Progenitor cell of endocrine pancreas (in vitro differentiated cells): ENCODE measurements at regions not wholly inside any gene's neighbourhood (a gene's known extent, or its start where the extent isn't known, plus 50 kb on each side); places are given as distances from the start of the nearest gene placed in this dataset.

Source experiments
- DNase-seq: peaks from one replicate; pipeline ENCODE4 v3.0.0; 2021; ENCODE audit warnings: low spot score; ENCODE audit not compliant: unreplicated experiment
- H3K27ac Mint-ChIP-seq: 2 replicates; pipeline ENCODE4 v1.8.0; 2021; ENCODE audit warnings: mild to moderate bottlenecking, moderate library complexity, mixed read lengths
- H3K27me3 Mint-ChIP-seq: 2 replicates; pipeline ENCODE4 v1.8.0; 2021; ENCODE audit warnings: mixed read lengths
- H3K36me3 Mint-ChIP-seq: 2 replicates; pipeline ENCODE4 v1.8.0; 2022; ENCODE audit warnings: mixed read lengths; ENCODE audit not compliant: insufficient read depth
- H3K4me1 Mint-ChIP-seq: 2 replicates; pipeline ENCODE4 v1.8.0; 2021; ENCODE audit warnings: low read depth, mixed read lengths
- H3K4me3 Mint-ChIP-seq: 2 replicates; pipeline ENCODE4 v1.8.0; 2021; ENCODE audit warnings: low read depth, mild to moderate bottlenecking, moderate library complexity, mixed read lengths
- H3K9me3 Mint-ChIP-seq: 2 replicates; pipeline ENCODE4 v1.8.0; 2021; ENCODE audit warnings: low read depth, mixed read lengths
- TF ChIP-seq, protein P1 (sequence below): fragments of 200-600 bp; sonication (generic); IDR thresholded peaks from one replicate; pipeline ENCODE4 v1.5.0; 2021; ENCODE audit warnings: antibody characterized with exemption, mild to moderate bottlenecking; ENCODE audit not compliant: unreplicated experiment

- Mint-ChIP-seq H3K4me1 (peaks cover 3% of the 10 kb centered on the region), H3K36me3 (no peaks in the 10 kb centered on the region), H3K27me3 (no peaks in the 10 kb centered on the region), H3K9me3 (peaks cover 16% of the 10 kb centered on the region), H3K27ac (no peak overlapping the region), H3K4me3 (no peak overlapping the region)
- TF ChIP-seq, protein P1, sequence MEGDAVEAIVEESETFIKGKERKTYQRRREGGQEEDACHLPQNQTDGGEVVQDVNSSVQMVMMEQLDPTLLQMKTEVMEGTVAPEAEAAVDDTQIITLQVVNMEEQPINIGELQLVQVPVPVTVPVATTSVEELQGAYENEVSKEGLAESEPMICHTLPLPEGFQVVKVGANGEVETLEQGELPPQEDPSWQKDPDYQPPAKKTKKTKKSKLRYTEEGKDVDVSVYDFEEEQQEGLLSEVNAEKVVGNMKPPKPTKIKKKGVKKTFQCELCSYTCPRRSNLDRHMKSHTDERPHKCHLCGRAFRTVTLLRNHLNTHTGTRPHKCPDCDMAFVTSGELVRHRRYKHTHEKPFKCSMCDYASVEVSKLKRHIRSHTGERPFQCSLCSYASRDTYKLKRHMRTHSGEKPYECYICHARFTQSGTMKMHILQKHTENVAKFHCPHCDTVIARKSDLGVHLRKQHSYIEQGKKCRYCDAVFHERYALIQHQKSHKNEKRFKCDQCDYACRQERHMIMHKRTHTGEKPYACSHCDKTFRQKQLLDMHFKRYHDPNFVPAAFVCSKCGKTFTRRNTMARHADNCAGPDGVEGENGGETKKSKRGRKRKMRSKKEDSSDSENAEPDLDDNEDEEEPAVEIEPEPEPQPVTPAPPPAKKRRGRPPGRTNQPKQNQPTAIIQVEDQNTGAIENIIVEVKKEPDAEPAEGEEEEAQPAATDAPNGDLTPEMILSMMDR, result no peak
- no peak for DNase-seq
Observed at GRCh38 chr18:38984968-38985367, 1419.4 kb upstream of the CELF4 start.

GRCh38 chr18:38982072-38982471 is 1416.5 kb upstream of the CELF4 start:
- TF ChIP-seq, protein P1, result no peak
- Mint-ChIP-seq H3K27ac (no peak overlapping the region), H3K4me3 (no peak overlapping the region), H3K36me3 (no peaks in the 10 kb centered on the region), H3K9me3 (peaks cover 16% of the 10 kb centered on the region), H3K4me1 (peaks cover 3% of the 10 kb centered on the region), H3K27me3 (no peaks in the 10 kb centered on the region)
- DNase-seq, result no peak

DNA sequence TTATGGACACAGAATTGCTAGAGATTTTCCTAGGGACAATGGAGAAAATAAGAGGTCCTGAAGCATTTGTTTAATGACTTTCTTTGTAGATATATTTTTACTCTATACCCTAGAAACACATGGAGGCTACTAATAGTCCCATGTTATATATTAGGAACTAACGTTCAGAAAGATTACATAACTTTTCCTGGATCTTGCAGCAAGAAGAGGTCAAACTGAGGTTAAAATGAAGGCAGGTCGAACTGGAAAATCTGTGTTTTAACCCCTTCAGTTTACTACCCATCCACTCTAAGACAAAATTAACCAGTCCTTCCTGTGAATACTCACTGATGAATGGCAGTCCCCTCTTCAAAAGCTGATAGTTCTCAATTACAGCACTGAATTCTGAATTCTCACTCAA is 1415.8 kb upstream of the CELF4 start:
- DNase-seq, result no peak
- no peak overlapping the region for H3K27ac Mint-ChIP-seq
- peaks cover 3% of the 10 kb centered on the region for H3K4me1 Mint-ChIP-seq
- H3K4me3 Mint-ChIP-seq, result no peak overlapping the region
- peaks cover 16% of the 10 kb centered on the region for H3K9me3 Mint-ChIP-seq
- no peaks in the 10 kb centered on the region for H3K27me3 Mint-ChIP-seq
- TF ChIP-seq, protein P1, result no peak
- H3K36me3 Mint-ChIP-seq, result no peaks in the 10 kb centered on the region

GRCh38 chr18:38980420-38980819 is 1414.8 kb upstream of the CELF4 start:
- Mint-ChIP-seq H3K27me3 (no peaks in the 10 kb centered on the region), H3K9me3 (peaks cover 13% of the 10 kb centered on the region), H3K4me3 (no peak overlapping the region), H3K4me1 (peaks cover 3% of the 10 kb centered on the region), H3K27ac (no peak overlapping the region), H3K36me3 (no peaks in the 10 kb centered on the region)
- DNase-seq, result no peak
- TF ChIP-seq, protein P1, result no peak

- Mint-ChIP-seq H3K27ac (no peak overlapping the region), H3K36me3 (no peaks in the 10 kb centered on the region), H3K9me3 (no peaks in the 10 kb centered on the region), H3K27me3 (no peaks in the 10 kb centered on the region), H3K4me3 (no peak overlapping the region), H3K4me1 (no peaks in the 10 kb centered on the region)
- no peak for DNase-seq
- TF ChIP-seq, protein P1, result no peak
Observed at GRCh38 chr18:38972571-38972970, 1407.0 kb upstream of the CELF4 start.

DNA sequence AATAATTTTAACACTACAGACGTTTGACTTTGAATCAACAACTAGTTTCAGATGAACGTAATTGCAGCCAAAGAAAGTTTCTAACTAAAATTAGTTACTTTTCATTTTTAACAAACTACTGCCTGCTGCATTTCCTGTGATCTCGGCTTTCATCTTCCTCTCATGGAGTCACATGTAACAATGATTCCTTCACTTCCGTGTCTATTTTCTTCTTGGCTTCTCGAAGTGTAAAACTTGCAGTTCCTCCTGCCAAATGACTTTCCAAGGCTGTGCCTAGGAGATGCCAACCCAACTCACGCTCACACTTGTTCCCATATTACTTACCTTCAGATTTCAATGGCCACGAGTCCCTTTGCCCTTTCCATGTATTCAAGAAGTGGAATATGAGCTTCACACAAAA is 1406.3 kb upstream of the CELF4 start:
- Mint-ChIP-seq H3K4me3 (no peak overlapping the region), H3K9me3 (no peaks in the 10 kb centered on the region), H3K4me1 (no peaks in the 10 kb centered on the region), H3K27ac (no peak overlapping the region), H3K36me3 (no peaks in the 10 kb centered on the region), H3K27me3 (no peaks in the 10 kb centered on the region)
- DNase-seq, result no peak
- TF ChIP-seq, protein P1, result no peak
